H1 (cell line): ENCODE measurements at regions not wholly inside any gene's neighbourhood (a gene's known extent, or its start where the extent isn't known, plus 50 kb on each side); places are given as distances from the start of the nearest gene placed in this dataset.

Experiments
- CTCF ChIA-PET: fragments of 300-600 bp; sonication (Branson Sonifier 250); formaldehyde crosslinking; loops from one replicate; lab custom pipeline; 2021; ENCODE audit not compliant: partially characterized antibody; lab: Charles Lee
- POLR2A ChIA-PET: fragments of 300-600 bp; sonication (Branson Sonifier 250); formaldehyde crosslinking; loops from one replicate; lab custom pipeline; 2021; ENCODE audit warnings: inconsistent platforms; ENCODE audit not compliant: partially characterized antibody; lab: Charles Lee
- DNase-seq, 2 experiments: peaks; one replicate each; pipeline versions ENCODE4 v3.0.0 to v3.0.0-alpha.2; 2010 to 2022; ENCODE audit warnings: low spot score in 2 of 2, low read depth in 1 of 2, mixed read lengths in 1 of 2
- FAIRE-seq: peaks from 2 replicates; lab custom pipeline; 2011; peaks lifted over from hg19 to GRCh38; lab: Jason Lieb, UNC
- H2AFZ ChIP-seq: 2 replicates; pipeline ENCODE4 v1.8.1; 2012; ENCODE audit warnings: low read length, inconsistent platforms
- H2AK5ac ChIP-seq: 2 replicates; pipeline ENCODE4 v1.6.1; 2013; ENCODE audit warnings: low read depth, low read length
- H2BK120ac ChIP-seq: replicated peaks from 2 replicates; pipeline ENCODE3; 2013; ENCODE audit warnings: low read depth, low read length, inconsistent platforms
- H2BK12ac ChIP-seq: 2 replicates; pipeline ENCODE4 v1.6.1; 2013; ENCODE audit warnings: low read depth, low read length
- H2BK15ac ChIP-seq: 2 replicates; pipeline ENCODE4 v1.6.1; 2013; ENCODE audit warnings: low read length
- H2BK20ac ChIP-seq: 2 replicates; pipeline ENCODE4 v1.6.1; 2013; ENCODE audit warnings: low read length
- H2BK5ac ChIP-seq: 2 replicates; pipeline ENCODE4 v1.6.1; 2013; ENCODE audit warnings: low read depth, low read length
- H3K14ac ChIP-seq: 2 replicates; pipeline ENCODE4 v1.6.1; 2013; ENCODE audit warnings: inconsistent platforms; ENCODE audit not compliant: insufficient read length
- H3K18ac ChIP-seq: 2 replicates; pipeline ENCODE4 v1.6.1; 2013; ENCODE audit warnings: low read length; ENCODE audit errors: extremely low read depth
- H3K23ac ChIP-seq: 2 replicates; pipeline ENCODE4 v1.6.1; 2013; ENCODE audit warnings: inconsistent platforms; ENCODE audit not compliant: insufficient read length
- H3K23me2 ChIP-seq: 2 replicates; pipeline ENCODE4 v1.6.1; 2013; ENCODE audit warnings: low read depth, low read length
- H3K27ac ChIP-seq: 2 replicates; pipeline ENCODE4 v1.6.1; 2011; ENCODE audit warnings: low read depth, low read length, inconsistent platforms
- H3K27me3 ChIP-seq, 4 experiments: replicated peaks in 1 of 4; 1 replicate in 1 of 4; 2 replicates in 3 of 4; pipeline versions ENCODE4 v1.6.1 to v1.8.1; 2011 to 2013; ENCODE audit warnings: low read length in 3 of 4, mild to moderate bottlenecking in 3 of 4, inconsistent platforms in 2 of 4, mixed read lengths in 2 of 4, moderate library complexity in 1 of 4; ENCODE audit not compliant: control insufficient read depth in 3 of 4, insufficient read depth in 3 of 4; ENCODE audit errors: extremely low read depth in 1 of 4
- H3K36me3 ChIP-seq, 4 experiments: 2 replicates each; pipeline versions ENCODE4 v1.6.1 to v1.8.1; 2011 to 2013; ENCODE audit warnings: mild to moderate bottlenecking in 4 of 4, low read length in 3 of 4, moderate library complexity in 2 of 4, control low read depth in 1 of 4, inconsistent platforms in 1 of 4; ENCODE audit not compliant: insufficient read depth in 4 of 4, control insufficient read depth in 2 of 4
- H3K4ac ChIP-seq: replicated peaks from 2 replicates; pipeline ENCODE3; 2013; ENCODE audit warnings: low read length, low read depth, mixed read lengths, inconsistent platforms; ENCODE audit not compliant: insufficient read length
- H3K4me1 ChIP-seq, 4 experiments: replicated peaks in 1 of 4; 1 replicate in 1 of 4; 2 replicates in 3 of 4; pipeline versions ENCODE4 v1.6.1 to v1.8.1; 2011 to 2013; ENCODE audit warnings: low read length in 3 of 4, inconsistent platforms in 2 of 4, mixed read lengths in 1 of 4; ENCODE audit not compliant: insufficient read depth in 4 of 4, control insufficient read depth in 3 of 4
- H3K4me2 ChIP-seq, 2 experiments: 2 replicates each; pipeline versions ENCODE4 v1.6.1 to v1.8.1; 2011 to 2013; ENCODE audit warnings: low read depth in 2 of 2, low read length in 2 of 2, control low read depth in 1 of 2, inconsistent platforms in 1 of 2, mild to moderate bottlenecking in 1 of 2; ENCODE audit not compliant: insufficient read depth in 1 of 2
- H3K4me3 ChIP-seq, 4 experiments: fragments of 200-600, 300-600 bp in 1 of 4; sonication (generic), shearing (Covaris generic), sonication (Bioruptor Twin) in 1 of 4; 2 replicates each; pipeline versions ENCODE4 v1.5.1 to v1.8.1; 2011 to 2016; ENCODE audit warnings: low read length in 4 of 4, low read depth in 3 of 4, control low read depth in 2 of 4, inconsistent platforms in 2 of 4, mild to moderate bottlenecking in 2 of 4, mixed read lengths in 1 of 4, moderate library complexity in 1 of 4; ENCODE audit not compliant: insufficient read depth in 2 of 4; ENCODE audit errors: extremely low read depth in 1 of 4
- H3K56ac ChIP-seq: replicated peaks from 2 replicates; pipeline ENCODE3; 2013; ENCODE audit warnings: low read depth, mild to moderate bottlenecking, mixed read lengths, low read length, inconsistent platforms; ENCODE audit not compliant: insufficient read length
- H3K79me1 ChIP-seq: 2 replicates; pipeline ENCODE4 v1.6.1; 2013; ENCODE audit warnings: low read depth, low read length, control low read depth
- H3K79me2 ChIP-seq, 2 experiments: 2 replicates each; pipeline versions ENCODE4 v1.6.1 to v1.8.1; 2012 to 2013; ENCODE audit warnings: low read length in 2 of 2, mild to moderate bottlenecking in 2 of 2, inconsistent platforms in 1 of 2; ENCODE audit not compliant: insufficient read depth in 2 of 2, control insufficient read depth in 1 of 2
- H3K9ac ChIP-seq, 4 experiments: replicated peaks in 1 of 4; 1 replicate in 1 of 4; 2 replicates in 3 of 4; pipeline versions ENCODE4 v1.6.1 to v1.8.1; 2011 to 2013; ENCODE audit warnings: low read depth in 3 of 4, low read length in 3 of 4, control low read depth in 2 of 4, mild to moderate bottlenecking in 2 of 4, moderate library complexity in 2 of 4, inconsistent platforms in 1 of 4; ENCODE audit errors: extremely low read depth in 1 of 4
- H3K9me3 ChIP-seq, 2 experiments: 2 replicates each; pipeline versions ENCODE4 v1.6.1 to v1.8.1; 2012 to 2013; ENCODE audit warnings: mild to moderate bottlenecking in 2 of 2, moderate library complexity in 2 of 2, control low read depth in 1 of 2, inconsistent platforms in 1 of 2, low read depth in 1 of 2, low read length in 1 of 2, mixed read lengths in 1 of 2; ENCODE audit not compliant: insufficient read depth in 2 of 2
- H4K20me1 ChIP-seq, 2 experiments: replicated peaks in 1 of 2; 2 replicates each; pipeline versions ENCODE3 to v1.8.1; 2011 to 2013; ENCODE audit warnings: inconsistent platforms in 2 of 2, low read length in 2 of 2, mild to moderate bottlenecking in 1 of 2; ENCODE audit not compliant: insufficient read depth in 2 of 2, control insufficient read depth in 1 of 2
- H4K5ac ChIP-seq: 2 replicates; pipeline ENCODE4 v1.6.1; 2013; ENCODE audit warnings: low read length, low read depth, mixed read lengths, inconsistent platforms; ENCODE audit not compliant: insufficient read length
- H4K8ac ChIP-seq: 2 replicates; pipeline ENCODE4 v1.8.0; 2013; ENCODE audit warnings: mild to moderate bottlenecking, moderate library complexity, low read length, inconsistent platforms; ENCODE audit not compliant: insufficient read depth; ENCODE audit errors: extremely low read depth
- H4K91ac ChIP-seq: replicated peaks from 2 replicates; pipeline ENCODE3; 2013; ENCODE audit warnings: low read length, mixed read lengths, inconsistent platforms; ENCODE audit not compliant: insufficient read length
- NRF1 ChIP-seq: IDR thresholded peaks from 2 replicates; pipeline ENCODE4 v1.6.1; 2011; ENCODE audit warnings: mild to moderate bottlenecking, low read depth, low read length, improper control_type of control experiment
- POLR2A ChIP-seq, 2 experiments: IDR thresholded peaks; 1 replicate in 1 of 2; 2 replicates in 1 of 2; pipeline ENCODE4 v1.6.1; 2011; ENCODE audit warnings: low read depth in 2 of 2, low read length in 2 of 2, mild to moderate bottlenecking in 2 of 2; ENCODE audit errors: control extremely low read depth in 1 of 2
- RAD21 ChIP-seq, 2 experiments: IDR thresholded peaks in 1 of 2; conservative IDR thresholded peaks in 1 of 2; 2 replicates each; pipeline ENCODE4 v1.6.1; 2011; ENCODE audit warnings: low read depth in 2 of 2, low read length in 2 of 2, improper control_type of control experiment in 1 of 2, inconsistent platforms in 1 of 2, mild to moderate bottlenecking in 1 of 2, moderate library complexity in 1 of 2
- RBBP5 ChIP-seq: IDR thresholded peaks from 2 replicates; pipeline ENCODE4 v1.7.1; 2012; ENCODE audit warnings: low read depth, mild to moderate bottlenecking, inconsistent platforms, low read length, moderate library complexity, borderline replicate concordance
- SIX5 ChIP-seq: IDR thresholded peaks from 2 replicates; pipeline ENCODE4 v1.6.1; 2011; ENCODE audit warnings: mild to moderate bottlenecking, low read depth, low read length
- SUZ12 ChIP-seq: fragments of 200-600 bp; sonication (generic); IDR thresholded peaks from 2 replicates; pipeline ENCODE4 v1.6.1; 2012; ENCODE audit warnings: mild to moderate bottlenecking, inconsistent platforms, low read length, moderate library complexity, mixed read lengths
- WGBS, 2 experiments: shearing (Covaris generic) in 1 of 2; methylation state at CpG; one replicate each; pipeline versions ENCODE4 v1.1.6 to v1.1.7; 2013 to 2015; ENCODE audit warnings: low lambda C conversion rate in 2 of 2, mixed read lengths in 2 of 2, inconsistent platforms in 1 of 2, low coverage in 1 of 2, missing lambda C conversion rate in 1 of 2; ENCODE audit not compliant: insufficient replicate concordance in 2 of 2, insufficient coverage in 1 of 2, insufficient read length in 1 of 2; ENCODE audit errors: extremely low coverage in 1 of 2, missing lambda C conversion rate in 1 of 2; 5-methylcytosine and 5-hydroxymethylcytosine counted together

- Histone ChIP-seq H2BK120ac (no peak overlapping the region), H3K36me3 (peaks cover 0 to 2% (median 0%) of the 10 kb centered on the region in 4 experiments; a peak in 1 of 8 replicates), H2BK20ac (no peak overlapping the region), H3K23ac (no peak overlapping the region), H3K56ac (no peak overlapping the region), H2AK5ac (no peak overlapping the region), H3K27ac (no peak overlapping the region), H2BK12ac (no peak overlapping the region), H4K20me1 (peaks cover 3 to 15% of the 10 kb centered on the region in 2 experiments), H3K4ac (no peak overlapping the region), H3K79me1 (no peaks in the 10 kb centered on the region; the same call in 1 of the 2 replicates), H3K4me1 (peaks cover 0 to 4% (median 0%) of the 10 kb centered on the region in 4 experiments; a peak in 2 of 7 replicates), H2AFZ (no peak overlapping the region), H3K4me3 (no peak overlapping the region), H3K18ac (no peak overlapping the region), H4K8ac (no peak overlapping the region), H3K23me2 (no peaks in the 10 kb centered on the region), H4K5ac (no peak overlapping the region), H4K91ac (no peak overlapping the region), H2BK15ac (no peak overlapping the region), H2BK5ac (no peak overlapping the region), H3K9ac (no peak overlapping the region), H3K9me3 (0 out of 4 replicates have a peak, but pooled peaks cover 0 to 3% of the 10 kb centered on the region in 2 experiments), H3K4me2 (no peak overlapping the region; a peak in 1 of 4 replicates), H3K27me3 (no peaks in the 10 kb centered on the region), H3K79me2 (peaks cover 0 to 50% of the 10 kb centered on the region in 2 experiments; a peak in 2 of 4 replicates), H3K14ac (no peak overlapping the region)
- WGBS, 2 experiments: 80% methylated on average over 2 of the region's 2 CpGs; no CpG with 5 or more reads in 1 of the 2 experiments
- FAIRE-seq (no peak), DNase-seq (no peak)
- POLR2A ChIA-PET: no interaction called here
- CTCF ChIA-PET: interaction anchor here (0.6 to 2.1 kb wide), 5 partner anchors 14 to 37 kb away, joined by 3 to 7 read pairs (median 3); no protein-coding TSS in a partner anchor
- TF ChIP-seq SUZ12 (no peak), POLR2A (IDR thresholded peaks at IDR 0.05; ENCODE audit: control extremely low read depth in 1 of 2, low read depth in 2 of 2, low read length in 2 of 2) (no peak), RBBP5 (no peak), SIX5 (no peak), NRF1 (no peak), RAD21 (IDR thresholded peaks at IDR 0.05 in 1 of 2, conservative IDR thresholded peaks at IDR 0.05 in 1 of 2; ENCODE audit: low read depth in 2 of 2, low read length in 2 of 2) (peak; percentile 26 to 52; a peak in 3 of 4 replicates)
Observed at GRCh38 chrX:115912372-115912897, 258.1 kb upstream of the AGTR2 start.
